ENCODE measurements at regions not wholly inside any gene's neighbourhood (a gene's known extent, or its start where the extent isn't known, plus 50 kb on each side); places are given as distances from the start of the nearest gene placed in this dataset.
A peak's percentile ranks its signal among the peaks of the same experiment; 100 is the strongest.
"Not testable (repeated sequence)": the region's sequence is repeated elsewhere in the genome, so short reads cannot be mapped to it uniquely, and the experiment has no call there.

DNA sequence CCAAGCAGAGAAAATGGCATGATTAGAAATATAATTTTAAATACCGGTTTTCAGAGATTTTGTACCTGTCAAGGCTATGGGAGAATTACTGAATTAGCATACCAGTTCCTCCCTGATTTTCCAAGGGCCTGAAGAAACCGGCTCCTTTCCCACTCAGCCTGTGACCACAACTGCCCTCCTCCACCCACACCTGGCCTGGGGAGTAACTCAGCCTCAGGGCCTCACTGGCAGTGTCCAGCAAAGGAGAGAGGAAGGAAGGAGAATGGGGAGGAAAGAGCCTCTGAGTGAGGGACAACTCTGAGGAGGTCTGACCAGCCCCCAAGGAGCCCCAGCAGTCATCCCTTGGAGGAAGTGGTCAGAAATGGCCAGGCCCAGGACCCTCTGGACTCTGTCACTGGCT lies 98.0 kb upstream of the LYZL2 start:
- ChIA-PET CTCF (no interaction called here), POLR2A (no interaction called here)
- TF ChIP-seq LEF1 (IDR thresholded peaks at IDR 0.05; ENCODE audit: borderline replicate concordance) (no peak), FOXM1 (IDR thresholded peaks at IDR 0.05; ENCODE audit: borderline replicate concordance) (no peak), BHLHE40 (IDR thresholded peaks at IDR 0.05; ENCODE audit: borderline replicate concordance) (no peak)
- no peak for DNase-seq (ENCODE audit: extremely low spot score)

DNA sequence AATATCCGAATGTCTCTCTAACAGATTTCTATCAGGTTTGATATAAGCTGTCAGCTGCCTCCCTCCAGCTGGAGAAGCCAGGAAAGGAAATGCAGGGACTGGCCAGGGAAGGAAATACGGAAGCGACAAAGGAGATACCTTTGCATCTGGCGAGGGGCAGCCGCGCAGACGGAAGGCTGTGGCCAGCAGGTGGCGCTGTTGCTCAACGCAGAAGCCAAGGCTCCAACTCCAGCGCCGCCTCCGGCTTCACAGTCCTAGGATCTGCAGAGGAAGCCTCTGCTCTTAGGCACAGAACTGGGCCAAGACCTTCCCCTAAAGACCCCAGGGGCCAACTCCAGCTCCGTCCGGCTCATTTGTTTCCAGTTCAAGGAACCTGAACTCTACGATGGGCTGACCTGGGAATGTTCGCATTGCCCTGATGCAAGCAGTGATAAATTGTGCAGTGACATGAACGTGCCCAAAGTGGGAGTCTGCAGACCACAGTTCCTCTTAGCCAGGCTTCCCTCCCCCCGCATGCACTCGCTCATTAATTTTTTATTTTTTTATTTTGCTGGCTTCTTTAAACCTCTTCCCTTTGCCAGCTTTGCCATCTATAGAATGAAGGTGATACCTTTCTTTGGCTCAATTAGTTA lies 97.3 kb upstream of the LYZL2 start:
- CTCF ChIA-PET: interaction anchor here (0.6 kb wide), 1 partner anchor 9 kb away, joined by 3 read pairs; no protein-coding TSS in a partner anchor

DNA sequence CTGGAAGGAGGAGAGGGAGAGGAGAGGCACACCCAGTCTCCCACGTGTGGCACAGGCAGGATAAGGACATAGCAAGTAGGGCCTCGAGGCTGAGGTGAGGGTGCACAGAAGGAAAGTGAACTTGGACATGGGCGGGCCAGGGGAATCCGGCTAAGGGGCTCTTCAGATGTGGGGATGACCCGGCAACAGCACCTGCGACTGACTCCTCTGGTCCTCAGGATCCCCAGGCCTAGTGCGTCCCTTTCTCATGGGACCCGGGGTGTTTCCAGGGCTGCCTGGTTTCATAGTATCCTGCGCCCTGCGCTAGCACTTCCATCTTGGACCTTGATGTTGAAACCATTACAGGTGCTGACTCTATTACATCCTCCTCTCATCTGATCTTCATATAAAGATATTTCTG lies 96.1 kb upstream of the LYZL2 start:
- no peak for DNase-seq (ENCODE audit: extremely low spot score)
- POLR2A ChIA-PET: no interaction called here
- TF ChIP-seq ZNF384 (IDR thresholded peaks at IDR 0.05): no peak
- no peak for TF ChIP-seq LEF1 (IDR thresholded peaks at IDR 0.05; ENCODE audit: borderline replicate concordance)
- CTCF ChIA-PET: no interaction called here

More for the DNA sequence above, 97.3 kb upstream of the LYZL2 start:
- POLR2A ChIA-PET: not testable (repeated sequence)
- peak; percentile 39 for DNase-seq (ENCODE audit: extremely low spot score)

DNA sequence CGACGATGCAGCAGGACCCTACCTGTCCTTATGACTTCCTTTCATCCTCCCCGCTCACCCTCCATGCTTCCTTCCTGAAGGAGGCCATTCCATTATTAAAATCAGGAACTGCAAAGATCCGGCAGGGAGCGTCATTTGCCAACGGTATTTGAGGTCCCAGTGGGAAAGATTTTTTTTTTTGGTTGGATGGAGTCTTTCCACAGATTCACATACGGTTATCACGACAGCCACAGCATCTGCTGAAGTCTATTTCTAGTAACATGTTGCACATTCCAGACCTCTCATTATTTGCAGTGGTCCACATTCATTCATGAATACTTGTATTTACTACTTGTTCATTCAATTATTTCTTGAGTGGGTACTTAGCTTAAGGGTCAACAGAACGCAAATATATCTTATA lies 94.7 kb upstream of the LYZL2 start:
- POLR2A ChIA-PET: no interaction called here
- no peak for DNase-seq (ENCODE audit: extremely low spot score)
- TF ChIP-seq, protein P1, sequence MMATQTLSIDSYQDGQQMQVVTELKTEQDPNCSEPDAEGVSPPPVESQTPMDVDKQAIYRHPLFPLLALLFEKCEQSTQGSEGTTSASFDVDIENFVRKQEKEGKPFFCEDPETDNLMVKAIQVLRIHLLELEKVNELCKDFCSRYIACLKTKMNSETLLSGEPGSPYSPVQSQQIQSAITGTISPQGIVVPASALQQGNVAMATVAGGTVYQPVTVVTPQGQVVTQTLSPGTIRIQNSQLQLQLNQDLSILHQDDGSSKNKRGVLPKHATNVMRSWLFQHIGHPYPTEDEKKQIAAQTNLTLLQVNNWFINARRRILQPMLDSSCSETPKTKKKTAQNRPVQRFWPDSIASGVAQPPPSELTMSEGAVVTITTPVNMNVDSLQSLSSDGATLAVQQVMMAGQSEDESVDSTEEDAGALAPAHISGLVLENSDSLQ (IDR thresholded peaks at IDR 0.05): no peak
- no peak for TF ChIP-seq BHLHE40 (IDR thresholded peaks at IDR 0.05; ENCODE audit: borderline replicate concordance)
- TF ChIP-seq CTBP1 (IDR thresholded peaks at IDR 0.05; ENCODE audit: borderline replicate concordance): no peak
- no peak for TF ChIP-seq HDGF (IDR thresholded peaks at IDR 0.05; ENCODE audit: borderline replicate concordance)
- TF ChIP-seq FOXM1 (IDR thresholded peaks at IDR 0.05; ENCODE audit: borderline replicate concordance): no peak
- TF ChIP-seq FOXA1 (IDR thresholded peaks at IDR 0.05): no peak
- TF ChIP-seq SP1 (IDR thresholded peaks at IDR 0.05): no peak
- no peak for TF ChIP-seq ARNT (IDR thresholded peaks at IDR 0.05)
- TF ChIP-seq LEF1 (IDR thresholded peaks at IDR 0.05; ENCODE audit: borderline replicate concordance): no peak
- no peak for TF ChIP-seq SUZ12 (IDR thresholded peaks at IDR 0.05)
- TF ChIP-seq TARDBP (IDR thresholded peaks at IDR 0.05): no peak
- no peak for TF ChIP-seq L3MBTL2 (conservative IDR thresholded peaks at IDR 0.05)
- CTCF ChIA-PET: no interaction called here

DNA sequence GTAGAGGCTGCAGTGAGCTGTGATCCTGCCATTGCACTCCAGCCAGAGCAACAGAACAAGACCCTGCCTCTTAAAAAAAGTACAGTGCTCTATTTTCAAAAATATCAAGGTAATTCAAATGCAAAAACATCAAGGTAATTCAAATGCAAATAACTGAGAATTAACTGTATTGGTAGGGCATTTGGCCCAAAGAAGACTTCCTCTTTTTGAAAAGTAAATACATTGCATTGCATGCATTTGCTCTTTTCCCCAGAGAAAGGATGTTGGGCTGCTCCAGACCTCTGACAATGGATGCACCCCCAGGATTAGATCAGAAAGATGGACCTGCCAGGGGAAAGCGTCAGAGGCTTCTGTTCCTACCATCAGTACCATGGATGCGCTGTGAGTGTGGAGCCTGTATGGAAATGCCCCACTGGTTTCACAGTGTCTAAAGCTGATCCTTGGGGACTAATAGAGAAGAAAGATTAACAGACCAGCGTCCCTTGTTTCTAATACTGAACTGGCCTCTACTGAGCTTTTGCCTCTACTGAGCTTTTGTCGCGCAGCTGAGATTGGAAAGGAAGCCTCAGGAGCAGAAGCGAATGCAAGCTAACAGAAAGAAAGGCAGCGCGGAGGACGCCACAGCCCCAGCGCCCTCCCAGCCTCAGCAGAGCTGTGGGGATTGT lies 93.5 kb upstream of the LYZL2 start:
- TF ChIP-seq NFRKB (IDR thresholded peaks at IDR 0.05) (no peak), FOXK2 (IDR thresholded peaks at IDR 0.05) (no peak), CTBP1 (IDR thresholded peaks at IDR 0.05; ENCODE audit: borderline replicate concordance) (no peak), ELF4 (IDR thresholded peaks at IDR 0.05) (no peak), ZNF384 (IDR thresholded peaks at IDR 0.05) (no peak), TARDBP (IDR thresholded peaks at IDR 0.05) (no peak), FOXA1 (IDR thresholded peaks at IDR 0.05) (no peak)
- TF ChIP-seq, protein P1 (IDR thresholded peaks at IDR 0.05): no peak
- no peak for DNase-seq (ENCODE audit: extremely low spot score)
- POLR2A ChIA-PET: no interaction called here
- CTCF ChIA-PET: no interaction called here

DNA sequence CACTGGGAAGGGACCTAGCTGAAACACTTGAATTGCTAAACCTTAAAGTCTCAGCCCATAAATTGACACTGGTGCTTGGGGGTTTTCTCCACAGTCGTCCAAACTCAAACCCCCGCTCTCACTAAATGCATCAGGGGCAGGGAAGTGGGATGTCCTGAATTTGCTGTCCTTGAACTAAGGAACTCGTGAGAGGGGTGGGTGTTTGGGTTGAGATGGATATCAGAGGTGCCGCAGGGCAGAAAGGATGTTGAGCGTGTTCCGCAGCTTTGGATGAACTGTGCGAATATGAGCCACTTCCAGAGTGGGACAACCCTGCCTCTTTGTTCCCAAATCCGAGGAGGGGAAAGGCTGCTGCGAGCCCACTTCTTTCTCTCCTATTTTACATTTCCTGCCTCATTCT lies 90.3 kb upstream of the LYZL2 start:
- POLR2A ChIA-PET: no interaction called here
- CTCF ChIA-PET: interaction anchor here (1.4 kb wide), 1 partner anchor 32 kb away, joined by 7 read pairs; no protein-coding TSS in a partner anchor
- DNase-seq (ENCODE audit: extremely low spot score): no peak
- TF ChIP-seq ELF4 (IDR thresholded peaks at IDR 0.05) (no peak), SP1 (IDR thresholded peaks at IDR 0.05) (no peak), L3MBTL2 (conservative IDR thresholded peaks at IDR 0.05) (no peak), FOXK2 (IDR thresholded peaks at IDR 0.05) (no peak), LEF1 (IDR thresholded peaks at IDR 0.05; ENCODE audit: borderline replicate concordance) (no peak), FOXA1 (IDR thresholded peaks at IDR 0.05) (no peak)
- TF ChIP-seq, protein P1 (IDR thresholded peaks at IDR 0.05): no peak

DNA sequence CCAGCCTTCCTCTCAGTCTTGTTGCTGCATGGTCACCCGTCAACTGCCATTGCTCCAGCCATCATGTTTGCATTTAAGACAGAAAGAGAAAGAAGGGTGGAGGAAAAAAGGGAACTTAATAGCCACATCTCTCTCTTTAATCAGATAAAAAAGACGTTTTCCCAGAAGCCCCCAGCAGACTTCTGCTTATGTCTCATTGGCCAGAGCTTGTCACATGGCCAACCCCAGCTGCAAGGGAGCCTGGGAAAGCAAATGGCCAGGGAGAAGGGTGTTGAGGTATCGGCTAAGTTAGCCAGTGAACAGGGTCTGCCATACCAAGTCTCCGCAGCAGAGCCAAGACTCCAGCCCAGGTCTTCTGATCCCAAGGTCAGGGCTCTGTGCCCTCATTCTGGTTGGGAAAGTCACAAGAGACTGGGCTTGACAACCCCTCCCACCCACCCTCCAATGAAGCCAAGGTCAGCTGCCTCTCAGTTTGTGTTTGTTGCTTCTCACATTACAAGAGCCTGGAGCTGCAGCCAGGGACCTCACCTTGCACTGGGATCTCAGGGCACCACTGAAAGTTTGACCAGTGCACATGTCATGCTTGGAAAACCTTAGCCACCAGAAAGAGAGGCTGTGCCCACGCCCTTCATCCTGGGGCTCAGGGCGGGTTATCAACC lies 80.3 kb upstream of the LYZL2 start:
- ChIA-PET CTCF (interaction anchor here (1.1 kb wide), 1 partner anchor 23 kb away, joined by 4 read pairs; no protein-coding TSS in a partner anchor), POLR2A (no interaction called here)
- no peak for DNase-seq (ENCODE audit: extremely low spot score)
- no peak for TF ChIP-seq TARDBP (IDR thresholded peaks at IDR 0.05)
- TF ChIP-seq ELF4 (IDR thresholded peaks at IDR 0.05): no peak
- TF ChIP-seq, protein P1 (IDR thresholded peaks at IDR 0.05): no peak
- no peak for TF ChIP-seq BHLHE40 (IDR thresholded peaks at IDR 0.05; ENCODE audit: borderline replicate concordance)
- TF ChIP-seq LEF1 (IDR thresholded peaks at IDR 0.05; ENCODE audit: borderline replicate concordance): no peak
- TF ChIP-seq ZNF384 (IDR thresholded peaks at IDR 0.05): no peak
- no peak for TF ChIP-seq CTBP1 (IDR thresholded peaks at IDR 0.05; ENCODE audit: borderline replicate concordance)
